Neuronal stem cell (in vitro differentiated cells): ENCODE measurements at regions not wholly inside any gene's neighbourhood (a gene's known extent, or its start where the extent isn't known, plus 50 kb on each side); places are given as distances from the start of the nearest gene placed in this dataset.
A peak's percentile ranks its signal among the peaks of the same experiment; 100 is the strongest.

Experiments used
- DNase-seq: peaks from one replicate; pipeline ENCODE4 v3.0.0-alpha.2; 2013; ENCODE audit warnings: low spot score
- H2AFZ ChIP-seq: one replicate; pipeline ENCODE4 v1.6.1; 2013; ENCODE audit warnings: mild to moderate bottlenecking, low read length, inconsistent platforms
- H2AK5ac ChIP-seq: 2 replicates; pipeline ENCODE4 v1.6.1; 2013; ENCODE audit warnings: low read depth, mild to moderate bottlenecking, inconsistent platforms, low read length, moderate library complexity, mixed read lengths
- H2BK120ac ChIP-seq: 2 replicates; pipeline ENCODE4 v1.6.1; 2013; ENCODE audit warnings: low read depth, mild to moderate bottlenecking, inconsistent platforms, low read length, moderate library complexity, mixed read lengths
- H2BK12ac ChIP-seq: one replicate; pipeline ENCODE4 v1.6.1; 2013; ENCODE audit warnings: low read length, inconsistent platforms
- H2BK15ac ChIP-seq: 2 replicates; pipeline ENCODE4 v1.6.1; 2013; ENCODE audit warnings: mild to moderate bottlenecking, low read length, inconsistent platforms, mixed read lengths
- H2BK5ac ChIP-seq: one replicate; pipeline ENCODE4 v1.6.1; 2013; ENCODE audit warnings: inconsistent platforms, mild to moderate bottlenecking, low read length, moderate library complexity
- H3K14ac ChIP-seq: one replicate; pipeline ENCODE4 v1.6.1; 2013; ENCODE audit warnings: low read length, inconsistent platforms
- H3K18ac ChIP-seq: 2 replicates; pipeline ENCODE4 v1.6.1; 2013; ENCODE audit warnings: low read length, inconsistent platforms
- H3K23ac ChIP-seq: 2 replicates; pipeline ENCODE4 v1.6.1; 2013; ENCODE audit warnings: low read depth, mild to moderate bottlenecking, mixed read lengths, low read length, inconsistent platforms; ENCODE audit not compliant: poor library complexity
- H3K27ac ChIP-seq: replicated peaks from 3 replicates; pipeline ENCODE4 v1.5.1; 2013; ENCODE audit warnings: low read length, inconsistent platforms
- H3K27me3 ChIP-seq, 3 experiments: 2 replicates each; pipeline ENCODE4 v1.6.1; 2013; ENCODE audit warnings: low read length in 3 of 3, mild to moderate bottlenecking in 2 of 3, inconsistent platforms in 1 of 3, low read depth in 1 of 3, mixed read lengths in 1 of 3, moderate library complexity in 1 of 3; ENCODE audit not compliant: control insufficient read depth in 3 of 3, insufficient read depth in 3 of 3
- H3K36me3 ChIP-seq, 2 donors: replicated peaks in 1 of 2; 2 replicates each; pipeline ENCODE4 v1.6.1; 2013; ENCODE audit warnings: low read length in 2 of 2; ENCODE audit not compliant: control insufficient read depth in 2 of 2, insufficient read depth in 2 of 2
- H3K4ac ChIP-seq: 2 replicates; pipeline ENCODE4 v1.6.1; 2013; ENCODE audit warnings: inconsistent platforms, mild to moderate bottlenecking, low read length, moderate library complexity
- H3K4me1 ChIP-seq, 2 donors: 1 replicate in 1 of 2; 2 replicates in 1 of 2; pipeline ENCODE4 v1.6.1; 2013; ENCODE audit warnings: low read length in 2 of 2, low read depth in 1 of 2; ENCODE audit not compliant: control insufficient read depth in 2 of 2, insufficient read depth in 1 of 2
- H3K4me2 ChIP-seq: one replicate; pipeline ENCODE4 v1.6.1; 2013; ENCODE audit warnings: mild to moderate bottlenecking, low read length, inconsistent platforms; ENCODE audit not compliant: insufficient read depth, poor library complexity, severe bottlenecking
- H3K4me3 ChIP-seq, 2 donors: 2 replicates each; pipeline ENCODE4 v1.5.1; 2013; ENCODE audit warnings: low read length in 2 of 2, mild to moderate bottlenecking in 2 of 2, inconsistent platforms in 1 of 2, moderate library complexity in 1 of 2
- H3K79me1 ChIP-seq: one replicate; pipeline ENCODE4 v1.6.1; 2013; ENCODE audit warnings: low read depth, mild to moderate bottlenecking, inconsistent platforms, low read length, moderate library complexity
- H3K9ac ChIP-seq: one replicate; pipeline ENCODE4 v1.6.1; 2013; ENCODE audit warnings: mild to moderate bottlenecking, low read depth, low read length, inconsistent platforms; ENCODE audit not compliant: poor library complexity
- H3K9me3 ChIP-seq, 2 donors: replicated peaks in 1 of 2; 2 replicates each; pipeline versions ENCODE3 to v1.6.1; 2013; ENCODE audit warnings: low read length in 2 of 2, mild to moderate bottlenecking in 2 of 2, inconsistent platforms in 1 of 2, low read depth in 1 of 2, mixed read lengths in 1 of 2, moderate library complexity in 1 of 2; ENCODE audit not compliant: control insufficient read depth in 2 of 2, insufficient read depth in 1 of 2
- H4K8ac ChIP-seq: one replicate; pipeline ENCODE4 v1.6.1; 2013; ENCODE audit warnings: low read depth, mild to moderate bottlenecking, inconsistent platforms, low read length, moderate library complexity
- H4K91ac ChIP-seq: one replicate; pipeline ENCODE4 v1.6.1; 2013; ENCODE audit warnings: low read length, low read depth, mild to moderate bottlenecking, inconsistent platforms; ENCODE audit not compliant: poor library complexity
- WGBS, 2 donors: extraction: QIAGEN DNeasy Blood & Tissue Kit; methylation state at CpG; one replicate each; pipeline ENCODE4 v1.1.7; 2013; ENCODE audit warnings: missing lambda C conversion rate in 2 of 2, mixed read lengths in 1 of 2; ENCODE audit not compliant: insufficient read length in 2 of 2, insufficient replicate concordance in 1 of 2; ENCODE audit errors: extremely low coverage in 2 of 2; 5-methylcytosine and 5-hydroxymethylcytosine counted together

- Histone ChIP-seq H3K14ac (no peak overlapping the region), H3K4me2 (no peak overlapping the region), H2AK5ac (no peak overlapping the region), H4K91ac (no peak overlapping the region), H3K36me3 (peaks cover 0 to 2% of the 10 kb centered on the region in 2 donors), H2BK15ac (no peak overlapping the region), H3K27ac (no peak overlapping the region), H3K4me3 (no peak overlapping the region), H3K18ac (no peak overlapping the region), H2BK12ac (no peak overlapping the region), H2BK5ac (no peak overlapping the region), H3K27me3 (peaks cover 0 to 4% (median 3%) of the 10 kb centered on the region in 3 experiments), H3K9ac (no peak overlapping the region), H2BK120ac (no peak overlapping the region), H3K79me1 (no peaks in the 10 kb centered on the region), H3K4me1 (no peaks in the 10 kb centered on the region), H3K23ac (no peak overlapping the region), H4K8ac (no peak overlapping the region), H3K4ac (no peak overlapping the region), H2AFZ (no peak overlapping the region), H3K9me3 (peaks cover 0 to 8% of the 10 kb centered on the region in 2 donors)
- no peak for DNase-seq
- WGBS, 2 donors, result no CpG with 5 or more reads among the region's 8 CpGs
These were observed 62.7 kb upstream of the C14orf180 start for GRCh38 chr14:104516906-104517305.

GRCh38 chr14:104517426-104517825 lies 62.1 kb upstream of the C14orf180 start:
- Histone ChIP-seq H2BK12ac (no peak overlapping the region), H2AK5ac (no peak overlapping the region), H4K8ac (no peak overlapping the region), H3K4me2 (no peak overlapping the region), H3K9ac (no peak overlapping the region), H3K79me1 (no peaks in the 10 kb centered on the region), H3K4ac (no peak overlapping the region), H2BK120ac (no peak overlapping the region), H2AFZ (no peak overlapping the region), H3K23ac (no peak overlapping the region), H3K27me3 (peaks cover 0 to 3% (median 0%) of the 10 kb centered on the region in 3 experiments), H3K4me1 (no peaks in the 10 kb centered on the region), H3K14ac (no peak overlapping the region), H2BK5ac (no peak overlapping the region), H4K91ac (no peak overlapping the region), H3K27ac (no peak overlapping the region), H3K9me3 (peaks cover 0 to 8% of the 10 kb centered on the region in 2 donors), H3K36me3 (peaks cover 0 to 2% of the 10 kb centered on the region in 2 donors), H2BK15ac (no peak overlapping the region), H3K18ac (no peak overlapping the region), H3K4me3 (peak overlapping the region in 1 of 2 donors; percentile 13)
- WGBS, 2 donors, result no CpG with 5 or more reads among the region's 8 CpGs
- DNase-seq, result no peak

- Histone ChIP-seq H2BK120ac (no peak overlapping the region), H2AFZ (no peak overlapping the region), H2BK12ac (no peak overlapping the region), H3K4me2 (no peak overlapping the region), H3K27me3 (peaks cover 0 to 3% (median 0%) of the 10 kb centered on the region in 3 experiments), H3K9me3 (peaks cover 0 to 8% of the 10 kb centered on the region in 2 donors), H3K4ac (no peak overlapping the region), H3K79me1 (no peaks in the 10 kb centered on the region), H2AK5ac (no peak overlapping the region), H4K91ac (no peak overlapping the region), H2BK5ac (no peak overlapping the region), H3K27ac (no peak overlapping the region), H3K18ac (no peak overlapping the region), H3K36me3 (peaks cover 0 to 2% of the 10 kb centered on the region in 2 donors), H3K9ac (peak overlapping the region; percentile 56), H3K23ac (peak overlapping the region; percentile 8), H3K4me3 (peak overlapping the region in 1 of 2 donors; percentile 68), H4K8ac (no peak overlapping the region), H2BK15ac (no peak overlapping the region), H3K14ac (peak overlapping the region; percentile 4), H3K4me1 (no peaks in the 10 kb centered on the region)
- 100% methylated on average over 6 of the region's 14 CpGs; no CpG with 5 or more reads in 1 of the 2 donors for WGBS, 2 donors
- DNase-seq, result no peak
These were observed 61.7 kb upstream of the C14orf180 start for GRCh38 chr14:104517867-104518266.

GRCh38 chr14:104518659-104519350 lies 60.8 kb upstream of the C14orf180 start:
- no peak overlapping the region for H3K14ac ChIP-seq
- no peak overlapping the region for H3K23ac ChIP-seq
- no peak overlapping the region for H3K9ac ChIP-seq
- no peak overlapping the region for H3K4ac ChIP-seq
- no peak overlapping the region for H4K8ac ChIP-seq
- H2BK5ac ChIP-seq, result no peak overlapping the region
- peaks cover 0 to 8% of the 10 kb centered on the region in 2 donors for H3K9me3 ChIP-seq
- H3K79me1 ChIP-seq, result no peaks in the 10 kb centered on the region
- H2BK120ac ChIP-seq, result no peak overlapping the region
- no peak overlapping the region for H2AFZ ChIP-seq
- no peak overlapping the region for H4K91ac ChIP-seq
- peaks cover 0 to 3% (median 0%) of the 10 kb centered on the region in 3 experiments for H3K27me3 ChIP-seq
- H2AK5ac ChIP-seq, result no peak overlapping the region
- peak overlapping the region; percentile 41 for H3K18ac ChIP-seq
- H3K4me1 ChIP-seq, result no peaks in the 10 kb centered on the region
- H2BK12ac ChIP-seq, result no peak overlapping the region
- H3K4me3 ChIP-seq, result no peak overlapping the region
- no peak overlapping the region for H3K27ac ChIP-seq
- no CpG with 5 or more reads among the region's 18 CpGs for WGBS, 2 donors
- peaks cover 0 to 2% of the 10 kb centered on the region in 2 donors for H3K36me3 ChIP-seq
- no peak for DNase-seq
- H2BK15ac ChIP-seq, result no peak overlapping the region
- no peak overlapping the region for H3K4me2 ChIP-seq
